Activated CD8-positive, alpha-beta memory T cell treated with anti-CD3 and anti-CD28 coated beads for 48 hours (primary cell): ENCODE measurements at regions not wholly inside any gene's neighbourhood (a gene's known extent, or its start where the extent isn't known, plus 50 kb on each side); places are given as distances from the start of the nearest gene placed in this dataset.
"Not testable (repeated sequence)": the region's sequence is repeated elsewhere in the genome, so short reads cannot be mapped to it uniquely, and the experiment has no call there.

Source experiments
- DNase-seq, 3 experiments: peaks; one replicate each; pipeline ENCODE4 v3.0.0-alpha.2; 2020; ENCODE audit warnings: low read depth in 2 of 3, low spot score in 2 of 3

DNA sequence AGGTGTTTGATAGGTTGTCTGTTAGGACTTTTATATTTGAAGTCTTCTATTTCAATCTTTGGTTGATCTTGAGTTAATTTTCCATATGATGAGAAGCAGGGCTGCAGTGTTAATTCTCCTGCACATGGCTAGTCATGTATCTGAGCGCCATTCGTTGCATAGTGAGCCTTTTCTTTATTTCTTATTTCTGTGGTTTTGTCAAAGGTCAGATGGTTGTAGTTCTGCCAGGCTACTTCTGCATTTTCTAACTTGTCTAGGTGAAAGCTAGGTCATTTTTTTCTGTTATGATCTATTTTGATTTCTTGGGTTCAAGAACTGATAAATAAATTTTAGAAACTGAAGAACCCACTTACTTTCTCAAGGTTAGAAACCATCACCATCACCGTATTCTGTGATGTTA lies 56.7 kb downstream of the CCDC74A start:
- no peak for DNase-seq

- no peak for DNase-seq
Measured at GRCh38 chr2:131584940-131585339, 57.3 kb downstream of the CCDC74A start.

- no peak for DNase-seq
Measured at GRCh38 chr2:131588152-131588873, 60.6 kb downstream of the CCDC74A start.

DNA sequence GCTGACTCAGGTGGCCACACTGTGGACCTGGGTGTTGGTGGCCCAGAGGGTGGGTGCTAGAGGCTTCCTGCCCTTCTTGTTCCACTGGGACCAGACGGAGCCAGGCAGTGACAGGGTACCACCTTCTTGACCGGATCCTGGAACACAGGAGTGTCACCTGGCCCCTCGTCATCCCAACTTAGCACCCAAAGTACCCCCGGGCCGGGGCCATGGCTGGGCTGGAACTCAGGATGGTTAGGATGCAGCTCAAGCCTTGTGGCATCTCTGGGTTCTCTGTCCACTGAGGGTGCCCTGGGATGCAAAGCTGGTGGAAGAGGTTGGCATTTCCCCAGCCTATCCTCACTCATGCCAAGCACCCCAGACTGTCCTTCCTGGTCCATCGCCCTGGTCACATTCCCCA lies 61.4 kb downstream of the CCDC74A start:
- DNase-seq = not testable (repeated sequence)

DNA sequence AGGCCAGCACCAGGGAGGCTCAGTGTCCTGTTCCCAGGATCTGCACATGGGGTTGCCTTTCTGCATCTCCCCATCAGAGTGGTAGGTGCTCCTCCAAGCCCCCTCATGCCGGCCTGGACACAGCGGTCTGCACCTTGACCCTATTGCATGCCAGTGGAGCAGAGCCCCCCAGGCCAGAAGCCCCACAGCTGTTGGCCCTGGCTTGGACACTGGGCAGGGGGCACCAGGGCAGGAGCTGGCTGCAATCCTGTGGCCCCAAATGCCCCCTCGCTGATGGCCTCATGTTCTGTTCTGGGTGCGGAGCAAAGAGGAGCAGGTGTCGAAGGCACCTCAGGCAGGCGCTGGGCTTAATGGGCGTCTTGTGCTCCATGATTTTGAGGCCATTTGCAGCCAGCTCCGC lies 62.7 kb downstream of the CCDC74A start:
- no peak for DNase-seq

DNA sequence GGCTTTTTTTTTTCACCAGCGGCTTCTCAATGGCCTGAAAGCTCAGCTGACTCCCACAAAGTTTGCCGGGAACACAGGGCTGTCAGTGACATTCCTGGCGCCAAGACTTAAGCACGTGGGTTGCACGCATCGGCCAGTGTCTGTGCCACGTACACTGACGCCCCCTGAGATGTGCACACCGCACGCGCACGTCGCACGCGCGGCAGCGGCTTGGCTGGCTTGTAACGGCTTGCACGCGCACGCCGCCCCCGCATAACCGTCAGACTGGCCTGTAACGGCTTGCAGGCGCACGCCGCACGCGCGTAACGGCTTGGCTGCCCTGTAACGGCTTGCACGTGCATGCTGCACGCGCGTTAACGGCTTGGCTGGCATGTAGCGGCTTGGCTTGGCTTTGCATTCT lies 63.2 kb downstream of the CCDC74A start:
- no peak for DNase-seq

GRCh38 chr2:131596561-131596960 lies 68.9 kb downstream of the CCDC74A start:
- not testable (repeated sequence) for DNase-seq

DNA sequence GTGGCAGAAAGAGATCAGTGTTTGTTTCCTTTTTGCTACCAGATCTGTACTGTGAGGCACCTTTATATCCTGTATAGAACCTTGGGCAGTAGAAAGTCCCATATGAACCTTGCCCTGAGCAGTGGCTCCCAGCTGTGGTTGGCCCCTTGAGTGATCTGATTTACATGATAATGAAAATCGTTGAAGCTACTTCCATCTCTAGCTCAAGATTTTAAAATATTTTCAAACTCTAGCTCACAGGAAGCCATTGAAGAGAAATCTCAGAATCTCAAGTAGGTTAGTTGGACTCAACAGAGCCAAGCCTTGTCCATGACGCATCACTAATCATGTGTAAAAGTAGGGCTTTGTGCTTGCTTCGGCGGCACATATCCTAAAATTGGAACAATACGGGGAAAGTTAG lies 74.8 kb downstream of the CCDC74A start:
- DNase-seq = not testable (repeated sequence)

- DNase-seq = not testable (repeated sequence)
Measured at GRCh38 chr2:131604652-131605051, 77.0 kb downstream of the CCDC74A start.

GRCh38 chr2:131606366-131606765 lies 78.7 kb downstream of the CCDC74A start:
- DNase-seq = not testable (repeated sequence)

GRCh38 chr2:131607056-131607455 lies 79.4 kb downstream of the CCDC74A start:
- not testable (repeated sequence) for DNase-seq

DNA sequence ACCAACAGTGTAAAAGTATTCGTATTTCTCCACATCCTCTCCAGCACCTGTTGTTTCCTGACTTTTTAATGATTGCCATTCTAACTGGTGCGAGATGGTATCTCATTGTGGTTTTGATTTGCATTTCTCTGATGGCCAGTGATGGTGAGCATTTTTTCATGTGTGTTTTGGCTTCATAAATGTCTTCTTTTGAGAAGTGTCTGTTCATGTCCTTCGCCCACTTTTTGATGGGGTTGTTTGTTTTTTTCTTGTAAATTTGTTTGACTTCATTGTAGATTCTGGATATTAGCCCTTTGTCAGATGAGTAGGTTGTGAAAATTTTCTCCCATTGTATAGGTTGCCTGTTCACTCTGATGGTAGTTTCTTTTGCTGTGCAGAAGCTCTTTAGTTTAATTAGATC lies 86.9 kb downstream of the CCDC74A start:
- DNase-seq = not testable (repeated sequence)

DNA sequence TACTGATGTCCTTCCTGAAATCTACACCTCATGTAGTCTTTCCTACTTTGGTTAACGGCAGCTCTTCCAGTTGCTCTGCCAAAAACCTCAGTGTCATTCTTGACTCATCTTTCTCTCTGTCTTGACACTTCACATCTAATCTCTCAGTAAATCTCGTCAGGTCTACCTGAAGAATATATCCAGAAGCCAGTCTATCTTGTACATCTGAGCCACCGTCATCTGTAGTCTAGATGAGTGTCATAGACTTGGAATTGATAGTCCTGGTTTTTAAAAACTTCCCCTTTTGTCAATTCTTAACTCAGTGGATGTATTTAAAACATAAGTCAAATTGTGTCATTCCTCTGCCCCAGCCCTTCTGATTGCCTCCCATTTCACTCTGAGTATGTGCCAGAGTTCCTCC lies 90.6 kb downstream of the CCDC74A start:
- not testable (repeated sequence) for DNase-seq

- DNase-seq = not testable (repeated sequence)
Measured at GRCh38 chr2:131622874-131623273, 95.2 kb downstream of the CCDC74A start.

DNA sequence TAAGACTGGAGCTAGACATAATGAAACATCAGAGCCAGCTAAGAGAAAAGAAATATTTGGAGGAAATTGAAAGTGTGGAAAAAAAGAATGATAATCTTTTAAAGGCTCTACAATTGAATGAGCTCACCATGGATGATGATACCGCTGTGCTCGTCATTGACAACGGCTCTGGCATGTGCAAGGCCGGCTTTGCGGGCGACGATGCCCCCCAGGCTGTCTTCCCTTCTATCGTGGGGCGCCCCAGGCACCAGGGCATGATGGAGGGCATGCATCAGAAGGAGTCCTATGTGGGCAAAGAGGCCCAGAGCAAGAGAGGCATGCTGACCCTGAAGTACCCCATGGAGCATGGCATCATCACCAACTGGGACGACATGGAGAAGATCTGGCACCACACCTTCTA lies 98.3 kb downstream of the CCDC74A start:
- DNase-seq = not testable (repeated sequence)

GRCh38 chr2:131626565-131626964 lies 98.9 kb downstream of the CCDC74A start:
- not testable (repeated sequence) for DNase-seq

DNA sequence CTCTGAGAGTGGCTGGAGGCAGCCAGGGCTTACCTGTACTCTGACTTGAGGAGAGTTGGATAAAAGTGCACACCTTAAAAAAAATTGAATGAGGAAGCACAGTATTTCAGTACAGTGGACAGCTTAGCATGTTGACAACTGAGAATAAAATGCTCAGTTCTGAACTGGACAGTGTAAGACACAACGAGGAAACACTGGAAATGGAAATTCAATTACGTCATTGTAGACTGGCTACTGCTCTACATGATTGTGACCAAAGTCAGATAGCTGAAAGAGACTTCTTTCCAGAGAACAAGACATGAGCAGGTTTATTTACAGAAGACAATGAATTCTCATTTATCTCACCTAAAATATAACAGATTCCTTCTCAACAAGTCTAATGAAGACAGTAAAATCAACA lies 100.1 kb downstream of the CCDC74A start:
- DNase-seq = not testable (repeated sequence)

DNA sequence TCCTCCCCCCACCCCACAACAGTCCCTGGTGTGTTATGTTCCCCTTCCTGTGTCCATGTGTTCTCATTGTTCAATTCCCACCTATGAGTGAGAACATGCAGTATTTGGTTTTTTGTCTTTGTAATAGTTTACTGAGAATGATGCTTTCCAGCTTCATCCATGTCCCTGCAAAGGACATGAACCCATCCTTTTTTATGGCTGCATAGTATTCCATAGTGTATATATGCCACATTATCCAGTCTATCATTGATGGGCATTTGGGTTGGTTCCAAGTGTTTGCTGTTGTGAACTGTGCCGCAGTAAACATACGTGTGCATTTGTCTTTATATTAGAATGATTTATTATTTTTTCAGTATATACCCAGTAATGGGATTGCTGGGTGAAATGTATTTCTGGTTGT lies 104.0 kb downstream of the CCDC74A start:
- not testable (repeated sequence) for DNase-seq

DNA sequence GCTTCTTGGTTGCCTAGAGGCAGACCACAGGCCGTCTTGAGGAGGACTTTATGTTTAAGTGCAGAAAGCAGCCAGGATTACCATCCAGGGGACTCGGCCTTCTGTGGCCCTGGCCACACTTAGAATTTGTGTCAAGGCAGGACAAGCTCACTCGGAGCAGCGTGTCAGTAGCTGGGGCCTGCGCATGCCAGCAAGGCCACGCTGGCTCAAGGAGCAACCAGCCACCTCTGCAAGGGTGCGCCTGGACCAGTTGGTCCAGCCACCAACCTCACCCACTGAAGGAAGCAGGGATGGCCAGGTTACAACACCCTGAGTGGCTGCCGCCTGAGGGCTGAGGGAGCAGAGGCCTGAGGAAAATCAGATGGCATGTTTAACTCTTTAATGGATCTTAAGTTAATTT lies 105.7 kb downstream of the CCDC74A start:
- DNase-seq = not testable (repeated sequence)

- not testable (repeated sequence) for DNase-seq
Measured at GRCh38 chr2:131633827-131634695, 106.4 kb downstream of the CCDC74A start.

- no peak for DNase-seq
Measured at GRCh38 chr2:131635611-131636010, 107.9 kb downstream of the CCDC74A start.

DNA sequence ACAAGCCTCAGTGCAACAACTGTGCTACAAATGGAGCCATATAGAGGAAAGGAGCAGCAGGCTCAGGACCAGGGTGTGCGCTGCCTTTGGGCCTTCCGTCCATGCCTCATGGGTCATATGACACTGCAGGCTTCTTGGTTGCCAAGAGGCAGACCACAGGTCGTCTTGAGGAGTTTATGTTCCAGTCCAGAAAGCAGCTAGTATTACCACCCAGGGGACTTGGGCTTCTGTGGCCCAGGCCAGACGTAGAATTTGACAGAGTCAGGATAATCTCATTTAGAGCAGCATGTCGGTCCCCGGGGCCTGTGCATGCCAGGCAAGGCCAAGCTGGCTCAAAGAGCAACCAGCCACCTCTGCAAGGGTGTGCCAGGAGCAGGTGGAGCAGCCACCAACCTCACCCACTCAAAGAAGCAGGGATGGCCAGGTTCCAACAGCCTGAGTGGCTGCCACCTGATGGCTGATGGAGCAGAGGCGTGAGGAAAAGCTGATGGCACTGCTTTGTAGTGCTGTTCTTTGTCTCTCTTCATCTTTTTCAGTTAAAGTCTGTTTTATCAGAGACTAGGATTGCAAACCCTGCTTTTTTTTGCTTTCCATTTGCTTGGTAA lies 109.1 kb downstream of the CCDC74A start:
- DNase-seq = not testable (repeated sequence)
